Colonic mucosa (tissue), 4 donors: ENCODE measurements at regions not wholly inside any gene's neighbourhood (a gene's known extent, or its start where the extent isn't known, plus 50 kb on each side); places are given as distances from the start of the nearest gene placed in this dataset.
A peak's percentile ranks its signal among the peaks of the same experiment; 100 is the strongest.
"Not testable (repeated sequence)": the region's sequence is repeated elsewhere in the genome, so short reads cannot be mapped to it uniquely, and the experiment has no call there.

Experiments
- DNase-seq: peaks from one replicate; pipeline ENCODE4 v3.0.0-alpha.2; 2020
- H3K27ac ChIP-seq: fragments of 200-600 bp; one replicate; pipeline ENCODE4 v1.8.0; 2021
- H3K27me3 ChIP-seq: fragments of 200-600 bp; one replicate; pipeline ENCODE4 v1.8.0; 2021
- H3K36me3 ChIP-seq: fragments of 200-600 bp; one replicate; pipeline ENCODE4 v1.8.0; 2021
- H3K4me1 ChIP-seq: fragments of 200-600 bp; one replicate; pipeline ENCODE4 v1.8.0; 2021; ENCODE audit warnings: mild to moderate bottlenecking
- H3K4me3 ChIP-seq: fragments of 200-600 bp; one replicate; pipeline ENCODE4 v1.8.0; 2021
- H3K9ac ChIP-seq, 2 donors: one replicate each; pipeline ENCODE4 v1.7.0; 2013; ENCODE audit warnings: control low read depth in 2 of 2, low read depth in 2 of 2, low read length in 2 of 2
- H3K9me3 ChIP-seq: fragments of 200-600 bp; one replicate; pipeline ENCODE4 v1.8.0; 2021
- CTCF ChIP-seq: fragments of 200-600 bp; IDR thresholded peaks from one replicate; pipeline ENCODE4 v1.8.0; 2022; ENCODE audit warnings: antibody characterized with exemption, mild to moderate bottlenecking
- intact Hi-C: fragments of 100-400 bp; cut with DNase I; formaldehyde crosslinking; loops from one replicate; pipeline ENCODE4 v1.14.1; 2022
- donor health status: healthy.
- donor health status: DM: no; HTN: no; CAD: no.
- donor health status: DM: no; HTN: no; CAD: no.

DNA sequence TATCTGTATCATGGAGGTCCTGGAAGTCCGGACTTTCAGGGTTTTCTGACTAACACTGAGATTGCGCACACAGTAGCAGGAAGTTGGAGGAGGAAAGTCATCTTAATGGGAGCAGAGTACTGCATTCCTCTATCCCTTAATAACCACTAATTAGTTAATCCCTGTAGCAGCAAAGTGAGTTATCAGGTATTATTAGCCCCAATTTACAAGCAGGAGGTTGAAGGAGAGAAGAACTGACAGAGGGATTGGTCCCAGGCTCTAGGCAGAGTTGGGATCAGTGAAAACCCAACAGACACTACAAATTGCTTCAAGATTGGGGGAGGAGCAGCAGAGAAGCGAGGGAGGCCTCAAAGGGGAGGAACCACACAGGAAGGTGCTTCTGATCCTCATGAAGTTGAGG lies 74.5 kb upstream of the XPA start:
- Histone ChIP-seq H3K36me3 (no peaks in the 10 kb centered on the region), H3K4me1 (peaks cover 6% of the 10 kb centered on the region)

DNA sequence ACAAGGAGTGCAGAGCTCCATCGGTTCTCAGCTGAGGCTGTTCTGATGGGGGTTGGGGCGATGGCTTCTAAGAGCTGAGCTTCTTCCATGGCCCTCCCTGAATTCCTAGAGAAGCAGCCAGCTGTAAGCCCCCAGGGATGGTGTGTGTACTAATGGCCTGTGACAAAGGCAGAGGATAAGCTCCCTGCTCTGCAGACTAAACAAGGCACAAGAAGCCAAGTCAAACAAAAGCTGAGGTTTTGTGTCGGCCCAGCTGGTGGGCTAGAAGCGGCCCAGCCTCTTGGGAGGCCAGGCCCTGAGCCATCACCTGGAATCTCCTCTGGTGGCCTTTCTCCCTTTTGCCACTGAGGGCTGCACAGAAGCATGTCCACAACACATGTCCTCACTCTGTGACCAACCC lies 75.0 kb upstream of the XPA start:
- Histone ChIP-seq H3K9me3 (no peaks in the 10 kb centered on the region), H3K9ac (no peak overlapping the region), H3K4me1 (peaks cover 6% of the 10 kb centered on the region), H3K4me3 (no peak overlapping the region), H3K27me3 (no peaks in the 10 kb centered on the region), H3K27ac (no peak overlapping the region), H3K36me3 (no peaks in the 10 kb centered on the region)
- TF ChIP-seq CTCF, result no peak
- DNase-seq, result no peak
- intact Hi-C loops, result no loop called here

More for the DNA sequence above, 74.5 kb upstream of the XPA start:
- DNase-seq, result no peak
- no peak overlapping the region for H3K9ac ChIP-seq
- no peaks in the 10 kb centered on the region for H3K9me3 ChIP-seq
- intact Hi-C loops, result no loop called here
- H3K27me3 ChIP-seq, result no peaks in the 10 kb centered on the region
- H3K4me3 ChIP-seq, result no peak overlapping the region
- TF ChIP-seq CTCF, result no peak
- H3K27ac ChIP-seq, result no peak overlapping the region

- DNase-seq, result peak; percentile 32
- Histone ChIP-seq H3K9me3 (no peaks in the 10 kb centered on the region), H3K27ac (no peak overlapping the region), H3K9ac (no peak overlapping the region), H3K36me3 (no peaks in the 10 kb centered on the region), H3K27me3 (no peaks in the 10 kb centered on the region), H3K4me3 (no peak overlapping the region), H3K4me1 (peaks cover 6% of the 10 kb centered on the region)
- no peak for TF ChIP-seq CTCF
- intact Hi-C loops, result no loop called here
Measured at GRCh38 chr9:97773091-97773490, 76.0 kb upstream of the XPA start.

DNA sequence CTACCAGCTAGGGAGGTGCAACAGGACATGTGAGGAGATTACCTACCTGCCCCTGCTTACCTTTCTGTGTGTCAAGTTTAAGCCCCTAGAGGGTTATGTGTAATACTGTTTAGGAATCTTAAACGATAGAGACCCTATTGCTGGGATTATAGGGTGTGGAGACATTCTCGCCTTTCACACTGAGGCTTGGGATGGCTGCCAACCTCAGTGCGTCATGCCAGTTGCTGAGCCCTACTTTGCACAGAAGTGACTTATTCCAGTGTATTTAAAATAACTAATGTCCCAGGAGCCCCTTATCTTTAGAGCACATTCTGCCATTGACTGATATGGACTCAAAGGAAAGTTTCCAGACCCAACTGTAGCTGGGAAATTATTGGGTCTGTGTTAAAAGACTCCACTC lies 76.6 kb upstream of the XPA start:
- peak; percentile 66 for DNase-seq
- no peaks in the 10 kb centered on the region for H3K36me3 ChIP-seq
- no peak overlapping the region for H3K27ac ChIP-seq
- peaks cover 6% of the 10 kb centered on the region for H3K4me1 ChIP-seq
- intact Hi-C loops, result no loop called here
- TF ChIP-seq CTCF, result no peak
- no peak overlapping the region for H3K9ac ChIP-seq
- H3K27me3 ChIP-seq, result no peaks in the 10 kb centered on the region
- H3K9me3 ChIP-seq, result no peaks in the 10 kb centered on the region
- no peak overlapping the region for H3K4me3 ChIP-seq

DNA sequence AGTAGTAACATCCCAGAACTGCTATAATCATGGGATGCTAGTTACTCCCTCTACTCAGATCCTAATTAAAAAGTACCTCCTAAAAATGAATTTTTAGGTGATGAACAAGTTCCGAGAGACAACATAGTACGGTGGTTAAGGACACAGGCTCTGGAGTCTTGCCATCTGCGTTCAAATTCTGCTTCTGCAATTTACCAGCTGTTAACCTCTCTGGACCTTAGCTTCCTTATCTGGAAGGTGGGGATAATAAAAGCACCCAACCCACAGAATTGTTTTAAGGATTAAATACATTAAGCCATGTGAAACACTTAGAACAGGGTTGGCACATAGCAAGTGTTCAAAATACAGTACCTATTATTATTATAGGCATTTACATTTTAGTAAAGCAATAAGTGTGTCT lies 77.5 kb upstream of the XPA start:
- intact Hi-C loops, result no loop called here
- Histone ChIP-seq H3K4me1 (peaks cover 6% of the 10 kb centered on the region), H3K27me3 (no peaks in the 10 kb centered on the region), H3K36me3 (no peaks in the 10 kb centered on the region), H3K4me3 (no peak overlapping the region), H3K9ac (no peak overlapping the region), H3K27ac (no peak overlapping the region), H3K9me3 (no peaks in the 10 kb centered on the region)
- TF ChIP-seq CTCF, result no peak
- peak; percentile 64 for DNase-seq

- H3K27me3 ChIP-seq, result not testable (repeated sequence)
Measured at GRCh38 chr9:97778740-97779139, 74.3 kb upstream of the FOXE1 start.

More at GRCh38 chr9:97778740-97779139, 74.3 kb upstream of the FOXE1 start:
- DNase-seq, H3K4me1 ChIP-seq, H3K9me3 ChIP-seq, H3K36me3 ChIP-seq, H3K9ac ChIP-seq, H3K4me3 ChIP-seq, H3K27ac ChIP-seq, intact Hi-C loops: not testable (repeated sequence)
